K562 (cell line): ENCODE measurements at regions not wholly inside any gene's neighbourhood (a gene's known extent, or its start where the extent isn't known, plus 50 kb on each side); places are given as distances from the start of the nearest gene placed in this dataset.

Experiments used
- ATAC-seq: fragments of 200-7000 bp; cut with Tn5 transposase; 3 replicates; pipeline ENCODE4 v1.9.1; 2020; ENCODE audit warnings: moderate library complexity
- BruUV-seq: library from RNA; stranded (reverse); fragments of 400-500 nt; replicated peaks from 2 replicates; lab custom pipeline; 2021; lab: Mats Ljungman, UMichigan
- CTCF ChIA-PET: fragments of 300-600 bp; formaldehyde crosslinking; extraction: SDS; loops from one replicate; lab custom pipeline; 2021; ENCODE audit warnings: low intra/inter-chr PET ratio; lab: Yijun Ruan, JAX
- POLR2A ChIA-PET: fragments of 300-600, 350-650 bp; sonication (Branson Sonifier 250); formaldehyde crosslinking; extraction: SDS; loops from one replicate; lab custom pipeline; 2021; ENCODE audit warnings: antibody characterized with exemption, inconsistent platforms; lab: Yijun Ruan, JAX
- DNase-seq, 4 experiments: peaks; one replicate each; pipeline versions ENCODE4 v3.0.0 to v3.0.0-alpha.2; 2011 to 2018; ENCODE audit warnings: low spot score in 3 of 4, mixed read lengths in 3 of 4; ENCODE audit errors: extremely low read depth in 1 of 4
- FAIRE-seq: peaks from 2 replicates; lab custom pipeline; 2011; peaks lifted over from hg19 to GRCh38; lab: Jason Lieb, UNC
- H2AFZ ChIP-seq: 2 replicates; pipeline ENCODE4 v1.6.0; 2011; ENCODE audit warnings: low read depth, low read length, control low read depth, inconsistent platforms
- H3K27ac ChIP-seq: fragments of 200-600 bp; 3 replicates; pipeline ENCODE4 v1.8.0; 2011; ENCODE audit warnings: low read depth, mild to moderate bottlenecking, control low read depth, inconsistent platforms, low read length, moderate library complexity, mixed read lengths; ENCODE audit errors: extremely low read depth
- H3K27me3 ChIP-seq, 2 experiments: fragments of 300-600 bp in 1 of 2; 2 replicates in 1 of 2; 3 replicates in 1 of 2; pipeline versions ENCODE4 v1.6.0 to v1.8.0; 2011; ENCODE audit warnings: inconsistent platforms in 2 of 2, low read length in 2 of 2, mild to moderate bottlenecking in 1 of 2, mixed read lengths in 1 of 2, moderate library complexity in 1 of 2; ENCODE audit not compliant: control insufficient read depth in 2 of 2, insufficient read depth in 2 of 2
- H3K36me3 ChIP-seq: fragments of 300-600 bp; 3 replicates; pipeline ENCODE4 v1.8.0; 2011; ENCODE audit warnings: mild to moderate bottlenecking, low read length, inconsistent platforms; ENCODE audit not compliant: control insufficient read depth, insufficient read depth
- H3K4me1 ChIP-seq, 2 experiments: fragments of 200-600 bp in 1 of 2; replicated peaks in 1 of 2; 2 replicates in 1 of 2; 3 replicates in 1 of 2; pipeline versions ENCODE4 v1.5.1 to v1.8.0; 2011; ENCODE audit warnings: inconsistent platforms in 2 of 2, low read length in 2 of 2, mild to moderate bottlenecking in 1 of 2, mixed read lengths in 1 of 2, moderate library complexity in 1 of 2; ENCODE audit not compliant: control insufficient read depth in 2 of 2, insufficient read depth in 2 of 2
- H3K4me2 ChIP-seq: 2 replicates; pipeline ENCODE4 v1.6.1; 2011; ENCODE audit warnings: low read length, control low read depth, inconsistent platforms, mixed read lengths; ENCODE audit not compliant: insufficient read depth
- H3K4me3 ChIP-seq: fragments of 200-600 bp; sonication (generic), shearing (Covaris generic); 2 replicates; pipeline ENCODE4 v1.5.1; 2016; ENCODE audit warnings: control low read depth, inconsistent platforms
- H3K79me2 ChIP-seq: fragments of 200-600 bp; 3 replicates; pipeline ENCODE4 v1.8.0; 2011; ENCODE audit warnings: low read length, inconsistent platforms; ENCODE audit not compliant: control insufficient read depth, insufficient read depth
- H3K9ac ChIP-seq, 2 experiments: 2 replicates each; pipeline versions ENCODE4 v1.6.0 to v1.6.1; 2011; ENCODE audit warnings: low read depth in 2 of 2, low read length in 2 of 2, control low read depth in 1 of 2, inconsistent platforms in 1 of 2, mild to moderate bottlenecking in 1 of 2, mixed read lengths in 1 of 2; ENCODE audit not compliant: insufficient read depth in 1 of 2
- H3K9me1 ChIP-seq: one replicate; pipeline ENCODE4 v1.6.0; 2011; ENCODE audit warnings: inconsistent platforms, mild to moderate bottlenecking, low read length, moderate library complexity; ENCODE audit not compliant: control insufficient read depth, insufficient read depth
- H3K9me3 ChIP-seq: replicated peaks from 2 replicates; pipeline ENCODE4 v1.5.1; 2011; ENCODE audit warnings: low read depth, low read length, inconsistent platforms; ENCODE audit not compliant: control insufficient read depth, insufficient read depth
- H4K20me1 ChIP-seq: replicated peaks from 2 replicates; pipeline ENCODE4 v1.6.1; 2011; ENCODE audit warnings: low read length, inconsistent platforms, mixed read lengths; ENCODE audit not compliant: control insufficient read depth, insufficient read depth
- E4F1 ChIP-seq: fragments of 250-450 bp; sonication (Bioruptor Pico); IDR thresholded peaks from 2 replicates; pipeline ENCODE4 v1.5.0; 2021; ENCODE audit warnings: mild to moderate bottlenecking, borderline replicate concordance
- LEF1 ChIP-seq: fragments of 450-650 bp; IDR thresholded peaks from 2 replicates; pipeline ENCODE4 v1.6.1; 2016; ENCODE audit warnings: mild to moderate bottlenecking
- NEUROD1 ChIP-seq: fragments of 150-350 bp; IDR thresholded peaks from 2 replicates; pipeline ENCODE4 v1.6.1; 2014; ENCODE audit warnings: borderline replicate concordance, low read length, low read depth; ENCODE audit not compliant: partially characterized antibody
- PHF21A ChIP-seq: fragments of 450-650 bp; IDR thresholded peaks from 2 replicates; pipeline ENCODE4 v1.6.1; 2017; ENCODE audit warnings: low read depth, borderline replicate concordance
- RBM15 ChIP-seq: fragments of 200-400 bp; formaldehyde crosslinking; IDR thresholded peaks from 2 replicates; pipeline ENCODE4 v1.6.1; 2018; ENCODE audit warnings: mild to moderate bottlenecking, low read length, moderate library complexity; ENCODE audit not compliant: insufficient read depth
- RBM17 ChIP-seq: fragments of 200-400 bp; formaldehyde crosslinking; IDR thresholded peaks from 2 replicates; pipeline ENCODE4 v1.6.1; 2017; ENCODE audit warnings: low read depth, mild to moderate bottlenecking, low read length, borderline replicate concordance
- SIX5 ChIP-seq, 2 experiments: IDR thresholded peaks; 2 replicates each; pipeline ENCODE4 v1.6.1; 2011; ENCODE audit warnings: low read length in 2 of 2, borderline replicate concordance in 1 of 2, low read depth in 1 of 2, mild to moderate bottlenecking in 1 of 2, moderate library complexity in 1 of 2; ENCODE audit not compliant: insufficient read depth in 1 of 2
- SMARCB1 ChIP-seq: IDR thresholded peaks from 2 replicates; pipeline ENCODE4 v1.6.1; 2011; ENCODE audit warnings: improper control_type of control experiment, low read depth; ENCODE audit not compliant: insufficient read length
- TRIM28 ChIP-seq: fragments of 450-650 bp; IDR thresholded peaks from 2 replicates; pipeline ENCODE4 v1.6.1; 2017
- ZBTB26 ChIP-seq: fragments of 450-650 bp; formaldehyde crosslinking; IDR thresholded peaks from 2 replicates; pipeline ENCODE4 v1.4.0; 2022; ENCODE audit warnings: missing genetic modification characterization
- WGBS: fragments of 100-300 bp; shearing (Covaris generic); methylation state at CpG from one replicate; pipeline ENCODE4 v1.1.6; 2016; ENCODE audit warnings: low coverage, mixed read lengths; ENCODE audit not compliant: insufficient coverage; ENCODE audit errors: missing lambda C conversion rate; 5-methylcytosine and 5-hydroxymethylcytosine counted together
- in situ Hi-C: fragments of 300-500 bp; cut with MboI; formaldehyde crosslinking; loops from 4 replicates; pipeline ENCODE4 v1.15.0; 2018; ENCODE audit warnings: inconsistent platforms, mixed read lengths
- intact Hi-C: fragments of 100-400 bp; cut with micrococcal nuclease; formaldehyde crosslinking; loops from 2 replicates; pipeline ENCODE4 v1.14.2; 2022

GRCh38 chr10:114713525-114714090 is 55.5 kb upstream of the ABLIM1 start:
- FAIRE-seq, result no peak
- Histone ChIP-seq H3K27me3 (no peaks in the 10 kb centered on the region; a peak in 1 of 5 replicates), H3K9me3 (no peaks in the 10 kb centered on the region), H4K20me1 (no peaks in the 10 kb centered on the region; the same call in 1 of the 2 replicates), H3K36me3 (no peaks in the 10 kb centered on the region), H3K9ac (no peak overlapping the region), H3K79me2 (no peaks in the 10 kb centered on the region), H2AFZ (no peak overlapping the region), H3K4me1 (no peaks in the 10 kb centered on the region), H3K27ac (no peak overlapping the region), H3K4me3 (no peak overlapping the region), H3K4me2 (no peak overlapping the region), H3K9me1 (no peaks in the 10 kb centered on the region)
- TF ChIP-seq SIX5 (IDR thresholded peaks at IDR 0.05; ENCODE audit: borderline replicate concordance in 1 of 2, insufficient read depth in 1 of 2, low read depth in 1 of 2, low read length in 2 of 2) (no peak), NEUROD1 (no peak), TRIM28 (no peak), ZBTB26 (no peak), E4F1 (CRISPR knock-in tag) (no peak), RBM15 (no peak), RBM17 (no peak), SMARCB1 (no peak), LEF1 (no peak), PHF21A (no peak)
- intact Hi-C loops, result no loop called here
- POLR2A ChIA-PET, result no interaction called here
- in situ Hi-C loops, result no loop called here
- CTCF ChIA-PET, result no interaction called here
- BruUV-seq, result no TSS peak
- ATAC-seq, result no peak
- 0% methylated on average over 4 of the region's 5 CpGs for WGBS
- no peak for DNase-seq
